ENCODE measurements at regions not wholly inside any gene's neighbourhood (a gene's known extent, or its start where the extent isn't known, plus 50 kb on each side); places are given as distances from the start of the nearest gene placed in this dataset.

DNA sequence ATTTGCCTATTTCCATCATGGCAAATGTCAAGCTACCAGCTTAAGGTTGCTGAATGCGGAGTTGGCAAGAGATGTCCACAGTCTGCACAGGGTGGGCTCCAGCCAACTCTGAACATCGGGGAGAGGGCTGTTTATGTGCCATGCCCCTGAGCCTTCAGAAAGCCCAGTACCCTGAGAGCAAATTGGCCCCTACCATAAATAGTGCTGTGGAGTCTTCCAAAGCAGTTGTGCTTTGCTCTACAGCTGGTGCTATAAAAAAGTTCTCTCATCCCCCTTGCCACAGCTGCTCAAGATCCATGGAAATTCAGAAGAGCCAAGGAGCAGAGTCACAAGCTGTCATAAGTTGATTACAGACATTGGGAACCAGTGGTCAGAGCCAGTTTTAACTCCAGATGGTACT, 85.6 kb upstream of the CLDN14 start:
- TF ChIP-seq, protein P1, sequence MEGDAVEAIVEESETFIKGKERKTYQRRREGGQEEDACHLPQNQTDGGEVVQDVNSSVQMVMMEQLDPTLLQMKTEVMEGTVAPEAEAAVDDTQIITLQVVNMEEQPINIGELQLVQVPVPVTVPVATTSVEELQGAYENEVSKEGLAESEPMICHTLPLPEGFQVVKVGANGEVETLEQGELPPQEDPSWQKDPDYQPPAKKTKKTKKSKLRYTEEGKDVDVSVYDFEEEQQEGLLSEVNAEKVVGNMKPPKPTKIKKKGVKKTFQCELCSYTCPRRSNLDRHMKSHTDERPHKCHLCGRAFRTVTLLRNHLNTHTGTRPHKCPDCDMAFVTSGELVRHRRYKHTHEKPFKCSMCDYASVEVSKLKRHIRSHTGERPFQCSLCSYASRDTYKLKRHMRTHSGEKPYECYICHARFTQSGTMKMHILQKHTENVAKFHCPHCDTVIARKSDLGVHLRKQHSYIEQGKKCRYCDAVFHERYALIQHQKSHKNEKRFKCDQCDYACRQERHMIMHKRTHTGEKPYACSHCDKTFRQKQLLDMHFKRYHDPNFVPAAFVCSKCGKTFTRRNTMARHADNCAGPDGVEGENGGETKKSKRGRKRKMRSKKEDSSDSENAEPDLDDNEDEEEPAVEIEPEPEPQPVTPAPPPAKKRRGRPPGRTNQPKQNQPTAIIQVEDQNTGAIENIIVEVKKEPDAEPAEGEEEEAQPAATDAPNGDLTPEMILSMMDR (IDR thresholded peaks at IDR 0.05; ENCODE audit: insufficient read depth, low read length, poor library complexity, severe bottlenecking): no peak
- Histone ChIP-seq H3K27me3 (ENCODE audit: control insufficient read depth, insufficient read depth, low read length) (peaks cover 32% of the 10 kb centered on the region), H3K36me3 (ENCODE audit: control insufficient read depth, insufficient read depth, low read length) (no peaks in the 10 kb centered on the region), H3K4me3 (ENCODE audit: low read depth, low read length) (no peak overlapping the region)
- DNase-seq (ENCODE audit: low read depth): no peak

DNA sequence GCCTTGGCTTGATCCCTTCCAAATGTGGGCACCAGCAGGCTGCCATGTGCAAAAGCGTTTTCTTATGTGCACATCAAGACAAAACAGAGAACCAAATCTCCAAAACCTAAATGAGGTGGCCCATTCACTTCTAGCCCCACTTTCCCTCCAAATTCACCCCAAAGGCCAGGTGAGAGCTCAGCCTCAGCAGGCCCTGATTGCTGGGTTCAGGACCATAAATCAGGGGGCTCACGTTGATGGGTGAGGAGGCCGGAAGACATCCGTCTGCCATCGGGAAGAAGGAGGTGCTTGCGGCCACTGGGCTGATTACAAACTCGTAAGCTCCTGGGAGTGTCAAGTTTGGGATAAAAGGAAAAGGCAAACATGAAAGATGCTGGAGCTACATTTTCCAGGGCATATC, 86.7 kb upstream of the CLDN14 start:
- Histone ChIP-seq H3K27me3 (ENCODE audit: control insufficient read depth, insufficient read depth, low read length) (peaks cover 27% of the 10 kb centered on the region), H3K36me3 (ENCODE audit: control insufficient read depth, insufficient read depth, low read length) (no peaks in the 10 kb centered on the region), H3K4me3 (ENCODE audit: low read depth, low read length) (no peak overlapping the region)

DNA sequence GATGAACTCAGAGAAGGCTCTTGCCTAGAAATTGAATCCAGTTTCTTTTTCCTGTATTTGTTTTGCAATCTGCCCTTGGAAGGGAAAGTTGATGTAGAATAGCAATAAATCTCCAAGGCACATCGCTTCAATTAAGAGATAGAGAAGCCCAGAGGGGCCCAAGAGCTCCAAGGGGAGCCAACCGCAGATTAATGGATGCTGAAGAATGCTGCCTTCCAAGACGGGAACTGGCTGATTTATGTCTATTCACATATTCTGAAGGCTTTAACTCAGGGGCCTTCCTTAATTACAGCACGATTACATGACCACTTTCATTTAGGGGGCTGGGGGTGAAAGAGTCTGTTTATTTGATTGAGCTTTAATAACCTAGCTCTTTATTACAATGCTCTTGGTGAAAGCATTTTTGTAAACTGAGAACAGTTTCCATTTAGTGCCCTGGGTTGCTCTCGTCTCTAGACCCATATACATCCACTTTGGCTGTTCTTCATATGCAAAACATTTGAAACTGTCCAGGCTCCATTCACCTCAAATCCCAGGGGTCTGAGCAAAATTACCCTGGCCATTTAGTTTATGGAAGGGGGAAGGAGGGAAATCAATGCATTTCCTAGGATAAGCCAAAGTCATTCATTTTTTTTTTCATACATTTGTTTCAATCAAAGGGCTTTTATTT, 87.4 kb upstream of the CLDN14 start:
- Histone ChIP-seq H3K4me3 (ENCODE audit: low read depth, low read length) (no peak overlapping the region), H3K27me3 (ENCODE audit: control insufficient read depth, insufficient read depth, low read length) (peaks cover 32% of the 10 kb centered on the region), H3K36me3 (ENCODE audit: control insufficient read depth, insufficient read depth, low read length) (no peaks in the 10 kb centered on the region)
- TF ChIP-seq, protein P1 (IDR thresholded peaks at IDR 0.05; ENCODE audit: insufficient read depth, low read length, poor library complexity, severe bottlenecking): no peak
- DNase-seq (ENCODE audit: low read depth): no peak

More for the DNA sequence above, 86.7 kb upstream of the CLDN14 start:
- DNase-seq (ENCODE audit: low read depth): no peak
- TF ChIP-seq, protein P1 (IDR thresholded peaks at IDR 0.05; ENCODE audit: insufficient read depth, low read length, poor library complexity, severe bottlenecking): no peak

DNA sequence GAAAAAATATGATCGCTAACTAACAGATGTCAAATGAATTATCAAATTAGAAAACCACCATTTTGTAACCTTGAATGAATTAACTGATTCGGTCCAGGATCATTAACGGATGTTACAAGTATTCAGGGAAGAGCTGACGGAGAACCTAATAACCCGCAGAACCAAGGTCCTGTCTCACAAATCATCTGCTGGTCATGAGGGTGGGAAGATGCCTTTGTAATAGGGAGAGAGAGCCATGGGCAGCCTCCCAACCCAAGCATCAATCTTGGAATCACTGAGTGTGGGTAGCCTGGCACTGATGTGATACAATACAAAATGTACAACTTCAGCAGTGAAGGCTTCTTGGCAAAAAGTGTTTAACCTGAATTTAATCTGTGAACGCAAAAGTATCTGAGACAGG, 89.6 kb upstream of the CLDN14 start:
- Histone ChIP-seq H3K27me3 (ENCODE audit: control insufficient read depth, insufficient read depth, low read length) (peaks cover 31% of the 10 kb centered on the region), H3K36me3 (ENCODE audit: control insufficient read depth, insufficient read depth, low read length) (no peaks in the 10 kb centered on the region), H3K4me3 (ENCODE audit: low read depth, low read length) (no peak overlapping the region)
- DNase-seq (ENCODE audit: low read depth): no peak
- TF ChIP-seq, protein P1 (IDR thresholded peaks at IDR 0.05; ENCODE audit: insufficient read depth, low read length, poor library complexity, severe bottlenecking): no peak

DNA sequence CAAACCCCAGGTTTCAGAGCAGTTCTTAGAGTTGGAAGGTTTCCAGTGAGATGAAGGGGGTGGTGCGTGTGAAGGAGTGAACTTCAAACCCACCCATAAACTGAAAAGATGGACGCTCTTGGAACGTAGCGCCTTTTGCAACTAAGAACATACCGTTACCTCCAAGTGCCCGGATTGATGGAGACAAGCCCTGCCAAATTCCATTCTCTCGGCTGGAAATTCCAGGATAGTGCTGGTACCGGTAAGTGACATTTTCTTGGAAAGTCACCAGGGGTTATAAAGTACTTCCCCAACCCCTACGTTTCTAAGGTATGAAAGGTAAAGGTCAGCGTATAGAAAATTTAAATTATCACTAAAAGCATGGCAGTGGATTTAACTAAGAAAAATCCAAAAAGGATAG, 91.6 kb upstream of the CLDN14 start:
- H3K36me3 ChIP-seq (ENCODE audit: control insufficient read depth, insufficient read depth, low read length): no peaks in the 10 kb centered on the region
- TF ChIP-seq, protein P1 (IDR thresholded peaks at IDR 0.05; ENCODE audit: insufficient read depth, low read length, poor library complexity, severe bottlenecking): no peak
- DNase-seq (ENCODE audit: low read depth): no peak
- H3K4me3 ChIP-seq (ENCODE audit: low read depth, low read length): no peak overlapping the region
- peaks cover 19% of the 10 kb centered on the region for H3K27me3 ChIP-seq (ENCODE audit: control insufficient read depth, insufficient read depth, low read length)

DNA sequence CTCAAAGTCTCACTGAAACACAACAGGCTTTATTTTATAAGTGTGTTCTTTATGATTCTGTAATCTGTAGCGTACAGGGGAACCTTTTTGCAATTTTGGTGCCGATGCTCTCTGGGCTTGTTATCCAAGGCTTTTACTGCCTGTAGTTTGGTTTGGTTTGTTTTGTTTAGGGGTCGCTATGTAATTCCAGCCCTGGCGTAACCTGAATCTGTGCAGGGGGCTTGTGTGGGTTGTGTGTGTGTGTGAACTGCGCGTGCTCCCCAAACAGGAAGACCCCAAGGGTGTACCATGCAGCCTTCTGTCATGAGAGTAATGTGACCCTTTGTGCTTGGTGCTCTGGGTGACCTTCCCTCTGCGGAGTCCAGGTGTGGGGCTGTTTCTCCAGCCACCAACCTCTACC, 92.1 kb upstream of the CLDN14 start:
- Histone ChIP-seq H3K4me3 (ENCODE audit: low read depth, low read length) (no peak overlapping the region), H3K36me3 (ENCODE audit: control insufficient read depth, insufficient read depth, low read length) (no peaks in the 10 kb centered on the region), H3K27me3 (ENCODE audit: control insufficient read depth, insufficient read depth, low read length) (peaks cover 14% of the 10 kb centered on the region)
- TF ChIP-seq, protein P1 (IDR thresholded peaks at IDR 0.05; ENCODE audit: insufficient read depth, low read length, poor library complexity, severe bottlenecking): no peak
- DNase-seq (ENCODE audit: low read depth): no peak

Data from kidney epithelial cell (primary cell).